Skin of body (tissue), 1 donor: ENCODE measurements at regions not wholly inside any gene's neighbourhood (a gene's known extent, or its start where the extent isn't known, plus 50 kb on each side); places are given as distances from the start of the nearest gene placed in this dataset.

Experiments used
- DNase-seq: peaks from one replicate; lab custom pipeline; 2025; lab: John Stamatoyannopoulos, UW

- DNase-seq, result no peak
Measured at GRCh38 chr20:53699085-53699674, 105.5 kb upstream of the ZNF217 start.

DNA sequence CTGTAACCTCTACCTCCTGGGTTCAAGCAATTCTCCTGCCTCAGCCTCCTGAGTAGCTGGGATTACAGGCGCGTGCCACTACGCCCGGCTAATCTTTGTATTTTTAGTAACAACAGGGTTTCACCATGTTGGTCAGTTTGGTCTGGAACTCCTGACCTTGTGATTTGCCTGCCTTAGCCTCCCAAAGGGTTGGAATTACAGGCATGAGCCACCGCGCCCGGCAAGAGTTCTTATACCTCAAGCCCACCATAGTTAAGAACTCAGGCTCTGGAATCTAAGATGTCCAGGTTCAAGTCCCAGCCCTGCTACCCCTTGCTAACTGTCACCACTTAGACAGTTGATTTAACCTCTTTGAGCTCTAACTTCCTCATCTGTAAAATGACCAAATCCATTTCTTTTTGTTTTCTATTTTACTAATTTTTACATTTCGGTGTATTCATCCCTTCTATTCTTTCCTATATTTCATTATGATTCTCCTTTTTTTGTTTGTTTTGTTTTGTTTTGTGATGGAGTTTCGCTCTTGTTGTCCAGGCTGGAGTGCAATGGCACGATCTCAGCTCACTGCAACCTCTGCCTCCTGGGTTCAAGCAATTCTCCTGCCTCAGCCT, 104.8 kb upstream of the ZNF217 start:
- DNase-seq, result no peak

DNA sequence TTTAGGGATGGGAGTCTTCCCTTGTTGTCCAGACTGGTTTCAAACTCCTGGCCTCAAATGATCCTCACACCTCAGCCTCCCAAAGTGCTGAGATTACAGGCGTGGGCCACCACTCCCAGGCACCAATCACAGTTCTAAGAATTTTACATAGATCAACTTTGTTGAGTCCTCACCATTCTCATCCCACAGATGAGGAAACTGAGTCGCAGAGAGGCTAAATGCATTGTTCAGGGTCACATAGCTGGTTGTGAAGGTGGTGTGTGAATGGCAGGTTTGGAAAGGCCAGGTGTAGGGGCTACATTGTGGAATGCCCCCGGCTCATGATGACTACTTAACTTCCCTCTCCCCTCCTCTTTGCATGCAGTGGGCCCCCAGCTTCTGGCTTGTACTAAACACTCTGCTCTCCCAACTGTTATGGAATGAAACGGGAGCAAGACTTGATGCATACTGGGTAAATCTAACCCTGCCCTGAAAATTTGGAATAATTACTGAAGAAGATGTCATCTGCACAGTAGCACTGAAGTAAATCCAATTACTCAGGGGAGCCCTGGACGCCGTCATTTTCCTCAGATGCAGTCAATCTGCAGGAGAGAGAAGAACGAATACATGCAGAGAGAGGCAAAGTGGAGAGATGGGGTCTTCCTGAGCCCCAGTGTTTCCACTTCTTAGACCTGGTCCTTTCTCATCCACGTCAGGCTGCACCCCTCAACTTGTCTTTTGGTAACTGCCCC, 102.3 kb upstream of the ZNF217 start:
- no peak for DNase-seq

- no peak for DNase-seq
Measured at GRCh38 chr20:53693262-53693871, 99.7 kb upstream of the ZNF217 start.

GRCh38 chr20:53692465-53693067, 98.9 kb upstream of the ZNF217 start:
- no peak for DNase-seq

DNA sequence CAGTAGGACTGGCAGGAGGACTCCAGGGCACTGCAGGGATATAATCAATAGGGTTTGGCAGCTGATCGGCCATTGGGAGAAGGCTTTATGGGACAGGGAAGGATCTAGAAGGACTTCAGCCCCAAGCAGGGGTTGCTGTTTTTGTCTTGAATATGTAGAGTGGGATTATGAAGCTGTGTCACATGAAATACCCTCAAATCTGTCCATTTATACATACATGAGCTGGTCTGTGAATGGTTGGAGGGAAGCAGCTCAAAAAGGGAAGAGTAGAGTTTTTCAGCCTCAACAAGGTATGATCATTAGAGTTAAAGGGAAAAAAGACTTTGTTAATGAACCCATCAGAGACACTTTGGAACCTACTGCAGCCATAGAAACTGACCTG, 98.2 kb upstream of the ZNF217 start:
- DNase-seq, result no peak

DNA sequence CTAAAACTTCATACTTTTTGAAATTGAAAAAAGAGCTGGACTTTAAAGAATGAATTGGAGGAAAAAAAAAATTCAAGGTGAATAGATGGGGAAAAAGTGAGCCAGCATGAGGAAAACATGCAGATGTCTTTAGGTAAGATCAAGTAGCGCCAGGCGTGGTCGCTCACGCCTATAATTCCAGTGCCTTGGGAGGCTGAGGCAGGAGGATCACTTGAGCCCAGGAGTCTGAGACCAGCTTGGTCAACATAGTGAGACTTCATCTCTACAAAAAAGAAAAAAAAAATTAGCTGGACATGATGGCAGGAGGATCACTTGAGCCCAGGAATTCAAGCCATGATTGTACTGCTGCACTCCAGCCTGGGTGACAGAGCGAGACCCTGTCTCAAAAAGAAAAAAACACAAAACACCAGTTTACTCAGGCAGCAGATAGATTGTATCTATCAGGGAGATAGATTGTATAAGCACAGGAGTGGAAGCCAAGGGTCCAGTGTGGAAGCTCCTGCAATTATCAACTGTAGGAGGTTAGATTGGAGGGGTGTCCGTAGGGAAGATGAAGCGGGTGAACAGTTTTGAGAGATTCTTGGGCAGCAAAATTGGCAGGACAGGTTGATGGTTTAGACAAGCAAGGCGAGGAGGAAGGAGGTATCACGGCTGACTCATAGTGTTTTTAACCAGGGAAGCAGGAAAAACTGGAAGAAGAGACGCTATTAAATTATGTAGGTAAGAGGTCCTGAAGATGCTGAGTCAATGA, 97.6 kb upstream of the ZNF217 start:
- DNase-seq, result no peak

- DNase-seq, result no peak
Measured at GRCh38 chr20:53688085-53688484, 94.4 kb upstream of the ZNF217 start.

- DNase-seq, result no peak
Measured at GRCh38 chr20:53685070-53685595, 91.5 kb upstream of the ZNF217 start.

GRCh38 chr20:53683506-53683905, 89.9 kb upstream of the ZNF217 start:
- no peak for DNase-seq

- no peak for DNase-seq
Measured at GRCh38 chr20:53681352-53682212, 87.9 kb upstream of the ZNF217 start.

DNA sequence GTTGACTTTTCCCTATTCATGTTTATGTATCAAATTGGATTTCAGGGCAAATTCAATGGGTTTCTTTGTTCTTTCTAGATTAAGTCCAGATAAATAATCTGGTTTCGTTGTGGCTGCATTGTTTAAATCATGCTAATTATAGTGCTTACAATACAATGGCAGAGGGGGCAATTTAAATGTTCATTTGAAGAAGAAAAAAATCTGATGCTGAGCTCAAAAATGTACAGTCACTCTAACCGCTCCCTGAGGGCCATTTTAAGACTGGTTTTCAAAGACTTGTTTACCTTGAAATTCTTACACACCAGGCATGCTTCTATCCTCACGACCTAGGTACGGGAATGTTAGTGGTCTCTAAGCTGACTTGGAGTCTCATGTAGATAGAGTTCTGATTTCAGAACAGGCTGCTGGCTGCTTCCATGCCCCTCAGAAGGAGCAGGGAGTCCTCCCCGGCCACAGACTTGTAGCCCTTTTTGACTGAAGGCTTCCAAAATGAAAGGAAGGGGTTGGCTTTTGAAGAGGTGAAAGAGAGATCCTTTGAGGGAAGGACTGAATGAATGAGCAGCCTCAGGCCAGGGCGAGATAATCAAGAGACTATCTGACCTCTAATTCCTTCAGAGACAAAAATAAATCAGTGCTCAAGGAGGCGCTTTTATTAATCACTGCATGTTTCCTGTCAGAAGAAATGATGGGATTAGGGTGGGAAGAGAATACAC, 86.1 kb upstream of the ZNF217 start:
- no peak for DNase-seq

DNA sequence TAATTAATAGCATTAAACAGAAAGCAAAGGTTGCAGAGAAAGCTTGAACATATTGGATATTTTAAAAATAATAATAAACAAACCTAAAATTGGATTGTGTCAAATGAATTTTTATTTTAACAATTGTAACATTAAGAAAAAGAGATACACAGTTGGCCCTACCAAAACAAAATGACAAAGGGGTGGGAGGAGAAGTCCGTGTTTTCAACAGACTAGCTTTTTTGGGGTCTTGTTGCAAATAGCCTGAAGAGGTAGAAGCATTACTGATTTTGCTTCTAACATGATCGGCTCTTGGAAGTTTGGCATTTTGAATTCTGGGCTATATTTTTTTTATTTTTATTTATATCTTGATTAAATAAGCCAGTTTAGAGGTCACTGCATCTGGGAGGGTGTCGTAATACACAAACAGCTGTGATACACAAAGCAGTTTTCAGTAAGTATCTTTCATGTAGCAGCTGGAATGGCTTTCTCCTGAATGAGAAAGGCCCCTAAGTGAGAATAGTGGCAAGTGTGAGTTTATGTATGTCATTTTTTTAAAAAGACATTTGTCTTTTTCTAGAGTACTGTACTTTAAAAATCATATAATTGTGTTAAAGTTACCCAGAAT, 85.5 kb upstream of the ZNF217 start:
- no peak for DNase-seq

- no peak for DNase-seq
Measured at GRCh38 chr20:53678315-53678989, 84.8 kb upstream of the ZNF217 start.

GRCh38 chr20:53677447-53678314, 84.0 kb upstream of the ZNF217 start:
- no peak for DNase-seq

GRCh38 chr20:53676987-53677386, 83.3 kb upstream of the ZNF217 start:
- no peak for DNase-seq

DNA sequence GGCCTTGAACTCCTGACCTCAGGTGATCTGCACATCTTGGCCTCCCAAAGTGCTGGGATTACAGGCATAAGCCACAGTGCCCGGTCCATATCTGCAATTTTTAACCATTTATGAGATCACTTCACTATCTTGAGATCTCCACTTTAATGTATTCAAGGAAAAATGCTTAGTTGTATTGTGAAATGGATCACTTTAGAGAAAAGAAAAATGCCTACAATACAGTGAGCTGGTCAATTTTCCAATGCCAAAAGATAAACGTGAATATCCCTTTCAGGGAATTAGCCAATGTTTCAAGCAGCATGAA, 82.8 kb upstream of the ZNF217 start:
- no peak for DNase-seq
